ENCODE measurements at regions not wholly inside any gene's neighbourhood (a gene's known extent, or its start where the extent isn't known, plus 50 kb on each side); places are given as distances from the start of the nearest gene placed in this dataset.

DNA sequence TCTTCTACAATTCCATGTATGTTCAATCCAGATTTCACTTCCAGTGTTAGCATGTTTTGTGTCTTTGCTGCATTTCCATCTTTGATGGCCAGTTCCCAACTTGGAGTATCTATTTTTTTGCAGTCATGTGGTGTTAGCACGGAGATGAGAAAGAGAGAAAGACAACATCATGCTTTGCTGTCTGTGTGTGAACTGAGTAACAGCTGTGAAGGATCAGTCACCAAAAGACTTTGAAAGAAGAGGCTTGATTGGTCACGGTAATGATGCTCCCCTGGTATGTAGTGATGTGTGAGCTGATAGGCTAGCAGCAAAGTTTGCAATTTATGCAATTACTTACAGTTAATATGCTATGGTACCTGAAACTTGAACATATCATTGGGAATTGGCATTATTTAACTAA, 731.3 kb upstream of the NRSN1 start:
- DNase-seq = no peak

DNA sequence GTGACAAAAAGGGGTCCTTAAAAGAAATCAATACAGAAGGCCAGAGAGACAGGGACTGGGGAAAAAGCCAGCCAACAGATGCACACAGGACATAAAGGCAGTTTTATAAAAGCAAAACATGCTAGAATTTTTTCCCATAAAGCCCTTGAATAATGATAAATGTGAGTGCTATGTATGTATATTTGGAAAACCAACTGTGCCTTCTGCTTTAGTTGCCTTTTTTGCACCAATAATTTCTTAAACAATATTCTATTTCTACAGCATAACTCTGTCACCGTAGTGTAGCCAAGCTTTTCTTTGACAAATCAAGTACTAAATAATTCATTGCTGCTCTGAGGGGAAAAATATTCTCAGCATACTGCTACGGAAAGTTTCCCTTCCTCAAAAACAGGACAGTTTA, 730.6 kb upstream of the NRSN1 start:
- no peak for DNase-seq

- no peak for DNase-seq
These were observed 729.1 kb upstream of the NRSN1 start for GRCh38 chr6:23396949-23397348.

- no peak for DNase-seq
These were observed 722.6 kb upstream of the NRSN1 start for GRCh38 chr6:23403460-23403859.

GRCh38 chr6:23409531-23409930, 716.5 kb upstream of the NRSN1 start:
- no peak for DNase-seq

DNA sequence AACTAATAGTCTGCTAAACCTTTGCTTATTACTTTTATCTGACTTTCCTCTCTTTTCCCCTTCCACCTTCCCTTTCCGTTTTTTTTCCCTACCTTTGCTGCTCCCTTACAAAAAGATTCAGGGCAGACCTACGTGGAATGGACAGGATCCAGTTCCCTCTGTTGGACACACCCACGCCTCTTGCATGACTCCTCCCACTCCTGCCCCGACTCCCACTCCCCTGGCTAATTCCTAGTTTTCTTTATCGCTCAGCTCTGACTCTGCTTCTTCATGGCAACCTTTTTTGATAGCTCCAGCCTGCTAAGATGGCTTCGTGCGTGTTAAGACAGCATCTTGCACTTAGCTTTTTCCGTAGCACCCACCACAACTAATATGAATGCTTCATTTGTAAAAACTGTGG, 715.6 kb upstream of the NRSN1 start:
- no peak for DNase-seq

- no peak for DNase-seq
These were observed 713.2 kb upstream of the NRSN1 start for GRCh38 chr6:23412770-23413169.

- DNase-seq = no peak
These were observed 712.5 kb upstream of the NRSN1 start for GRCh38 chr6:23413327-23414050.

DNA sequence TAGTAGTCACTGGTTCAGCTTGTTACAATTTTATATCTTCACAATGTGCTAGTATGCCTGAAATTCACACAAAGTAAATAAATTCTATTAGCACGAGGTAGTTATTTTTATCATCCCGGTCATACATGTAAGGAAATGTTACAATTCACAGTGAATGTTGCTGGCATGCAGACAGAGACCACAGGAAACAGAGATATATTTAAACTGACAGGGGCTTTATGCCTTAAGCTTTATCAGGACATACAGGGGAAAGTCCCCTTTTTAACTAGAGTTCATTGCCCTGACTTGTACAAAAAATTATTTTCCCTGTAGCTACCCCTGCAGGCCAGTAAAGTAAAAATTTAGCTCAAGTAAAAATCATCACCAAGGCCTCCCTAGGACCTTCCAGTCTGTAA, 712.0 kb upstream of the NRSN1 start:
- DNase-seq = no peak

- no peak for DNase-seq
These were observed 711.1 kb upstream of the NRSN1 start for GRCh38 chr6:23414922-23415321.

GRCh38 chr6:23415819-23416427, 710.1 kb upstream of the NRSN1 start:
- DNase-seq = no peak

- DNase-seq = no peak
These were observed 708.9 kb upstream of the NRSN1 start for GRCh38 chr6:23417133-23417532.

DNA sequence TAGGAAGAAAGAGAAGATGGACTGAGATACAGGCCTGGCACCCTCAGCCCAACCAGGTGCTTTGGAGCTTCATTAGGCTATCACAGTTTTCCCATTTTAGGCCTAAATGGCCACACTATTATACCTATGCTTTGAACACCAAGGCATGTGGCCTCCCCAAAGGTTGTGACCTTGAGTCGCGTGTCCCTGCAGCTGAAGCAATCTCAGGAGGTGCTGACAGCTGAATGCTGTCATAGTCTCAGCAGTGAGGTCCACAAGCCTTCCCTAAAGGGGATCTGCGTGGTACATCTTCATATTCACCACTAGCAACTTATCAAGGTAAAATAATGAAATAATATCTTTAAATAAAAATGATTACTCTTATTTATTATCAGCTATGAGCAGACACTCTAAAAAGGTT, 707.9 kb upstream of the NRSN1 start:
- no peak for DNase-seq

- no peak for DNase-seq
These were observed 707.0 kb upstream of the NRSN1 start for GRCh38 chr6:23419046-23419445.

- no peak for DNase-seq
These were observed 705.2 kb upstream of the NRSN1 start for GRCh38 chr6:23420659-23421350.

DNA sequence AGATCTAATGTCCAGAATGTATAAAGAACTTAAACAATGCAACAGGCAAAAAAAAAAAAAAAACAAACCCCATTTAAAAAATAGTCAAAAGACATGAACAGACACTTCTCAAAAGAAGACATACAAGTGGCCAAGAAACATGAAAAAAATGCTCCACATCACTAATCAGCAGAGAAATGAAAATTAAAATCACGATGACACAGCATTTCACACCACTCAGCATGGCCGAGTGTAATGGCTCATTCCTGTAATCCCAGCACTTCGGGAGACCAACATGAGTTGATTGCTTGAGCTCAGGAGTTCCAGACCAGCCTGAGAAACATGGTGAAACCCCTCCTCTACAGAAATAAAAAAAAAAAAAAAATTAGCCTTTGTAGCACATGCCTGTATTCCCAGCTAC, 701.4 kb upstream of the NRSN1 start:
- no peak for DNase-seq

- DNase-seq = no peak
These were observed 690.9 kb upstream of the NRSN1 start for GRCh38 chr6:23435126-23435525.

DNA sequence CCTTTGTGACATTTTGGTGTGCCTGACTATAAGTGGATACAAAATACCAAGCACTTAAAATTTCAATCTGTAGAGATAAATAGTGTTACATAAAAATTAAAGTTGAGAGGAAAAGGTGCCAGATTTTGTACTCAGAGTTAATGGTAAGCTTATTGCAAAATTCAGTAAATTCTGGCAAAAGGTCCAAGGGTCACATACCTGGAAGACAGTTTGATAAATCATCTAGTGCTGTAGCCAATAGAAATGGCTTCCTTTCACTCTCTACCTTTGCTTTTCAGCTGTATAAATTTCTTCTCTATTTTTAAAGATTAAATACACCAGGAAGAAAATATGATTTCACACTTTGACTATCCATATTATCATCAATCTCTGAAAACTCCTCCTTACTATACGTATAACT, 690.2 kb upstream of the NRSN1 start:
- DNase-seq = no peak

DNA sequence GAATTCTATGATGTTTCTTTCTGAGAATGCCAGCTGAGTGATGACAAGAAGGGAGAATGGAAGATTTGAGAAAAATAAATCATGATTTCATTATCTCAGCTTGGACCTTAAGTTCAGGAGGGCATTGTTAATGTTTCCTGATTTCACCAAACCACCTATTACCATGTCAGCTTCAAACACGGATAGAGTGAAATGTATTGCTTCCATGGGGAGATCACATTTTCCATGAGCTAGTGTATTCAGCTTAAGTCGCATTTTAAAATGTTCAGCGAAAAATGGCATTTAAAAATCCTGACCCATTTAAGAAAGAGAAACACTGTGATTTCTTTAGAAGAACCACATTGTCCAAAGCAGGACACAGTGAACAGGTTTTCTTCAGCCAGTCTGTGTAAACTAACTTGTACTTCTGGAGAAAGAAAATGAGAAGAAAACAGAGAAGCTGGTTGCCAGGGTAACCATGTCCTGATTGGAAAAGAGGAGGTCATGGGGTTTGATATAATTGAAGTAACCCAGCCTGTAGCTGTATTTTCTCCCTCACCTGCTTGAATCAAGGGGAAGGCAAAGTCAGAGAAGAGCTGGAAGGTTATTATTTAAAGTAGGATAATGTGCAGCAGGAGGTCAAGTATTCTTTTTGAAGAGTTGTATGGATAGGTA, 684.1 kb upstream of the NRSN1 start:
- DNase-seq = no peak

- no peak for DNase-seq
These were observed 680.8 kb upstream of the NRSN1 start for GRCh38 chr6:23445157-23445710.

DNA sequence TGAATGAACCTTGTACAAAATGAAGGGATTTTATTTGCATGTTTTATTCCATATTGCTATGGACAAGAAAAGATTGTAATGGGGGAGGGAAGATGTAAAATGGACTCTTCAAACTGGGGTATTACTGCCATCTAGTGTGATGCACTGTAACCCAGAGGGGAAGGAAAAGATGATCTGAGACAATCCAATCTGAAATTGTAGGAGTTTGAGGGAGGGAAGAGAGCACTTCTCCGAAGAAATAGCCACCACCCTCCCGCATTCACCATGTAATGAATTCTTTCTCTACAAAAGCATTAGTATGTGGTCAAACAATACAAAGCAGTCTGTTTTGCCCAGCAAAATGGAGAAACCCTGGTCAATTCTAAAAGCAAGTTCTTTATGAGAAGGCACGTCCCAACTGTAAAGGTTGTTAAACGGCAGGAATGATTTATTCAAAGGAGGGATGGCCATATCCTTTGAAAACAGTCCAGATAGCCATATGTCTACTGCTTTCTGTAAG, 679.5 kb upstream of the NRSN1 start:
- peak; percentile 44 for DNase-seq

- DNase-seq = no peak
These were observed 678.3 kb upstream of the NRSN1 start for GRCh38 chr6:23447731-23448130.

DNA sequence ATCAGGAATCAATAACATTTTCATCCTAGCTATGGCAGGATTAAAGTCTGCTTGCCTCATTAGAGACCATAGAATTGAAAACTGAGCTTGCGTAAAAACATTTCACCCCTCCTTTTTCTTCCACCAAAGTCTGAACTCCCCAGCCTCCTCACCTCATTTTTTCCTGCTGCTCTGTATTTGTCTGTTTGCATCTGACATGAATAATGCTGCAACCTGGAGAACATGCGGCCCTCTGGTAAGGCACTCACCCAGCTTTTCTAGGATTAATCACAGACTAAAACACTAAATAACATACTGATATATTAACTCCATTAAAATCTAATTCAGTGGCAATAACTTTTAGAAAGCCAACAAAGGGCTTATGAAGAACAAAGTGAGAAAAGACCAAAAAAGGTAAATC, 677.7 kb upstream of the NRSN1 start:
- DNase-seq = no peak
